NCI-H187 treated with DMSO at 0.1 percent for 48 hours (cell line): ENCODE measurements at regions not wholly inside any gene's neighbourhood (a gene's known extent, or its start where the extent isn't known, plus 50 kb on each side); places are given as distances from the start of the nearest gene placed in this dataset.

Experiments
- DNase-seq: peaks from one replicate; lab custom pipeline; 2025; lab: John Stamatoyannopoulos, UW

- DNase-seq = no peak
These were observed 587.0 kb upstream of the COX7C start for GRCh38 chr5:86030753-86031152.

- DNase-seq = no peak
These were observed 579.2 kb upstream of the COX7C start for GRCh38 chr5:86038566-86038965.

- no peak for DNase-seq
These were observed 578.4 kb upstream of the COX7C start for GRCh38 chr5:86039351-86039750.

- DNase-seq = no peak
These were observed 547.0 kb upstream of the COX7C start for GRCh38 chr5:86070719-86071118.

GRCh38 chr5:86074297-86074696, 543.4 kb upstream of the COX7C start:
- no peak for DNase-seq

GRCh38 chr5:86075139-86075538, 542.6 kb upstream of the COX7C start:
- no peak for DNase-seq

GRCh38 chr5:86095092-86095491, 522.6 kb upstream of the COX7C start:
- no peak for DNase-seq

- no peak for DNase-seq
These were observed 515.8 kb upstream of the COX7C start for GRCh38 chr5:86101966-86102365.

- DNase-seq = no peak
These were observed 508.9 kb upstream of the COX7C start for GRCh38 chr5:86108825-86109224.

GRCh38 chr5:86112249-86112648, 505.5 kb upstream of the COX7C start:
- no peak for DNase-seq

- no peak for DNase-seq
These were observed 502.6 kb upstream of the COX7C start for GRCh38 chr5:86115164-86115563.

- DNase-seq = no peak
These were observed 499.2 kb upstream of the COX7C start for GRCh38 chr5:86118542-86118941.

- DNase-seq = no peak
These were observed 493.4 kb upstream of the COX7C start for GRCh38 chr5:86124333-86124732.

- DNase-seq = no peak
These were observed 491.8 kb upstream of the COX7C start for GRCh38 chr5:86125731-86126601.

- no peak for DNase-seq
These were observed 490.0 kb upstream of the COX7C start for GRCh38 chr5:86127696-86128095.

GRCh38 chr5:86129009-86129408, 488.7 kb upstream of the COX7C start:
- DNase-seq = no peak

GRCh38 chr5:86137297-86137696, 480.4 kb upstream of the COX7C start:
- no peak for DNase-seq

GRCh38 chr5:86143837-86144236, 473.9 kb upstream of the COX7C start:
- DNase-seq = no peak

GRCh38 chr5:86152988-86153560, 464.7 kb upstream of the COX7C start:
- DNase-seq = no peak

- no peak for DNase-seq
These were observed 461.9 kb upstream of the COX7C start for GRCh38 chr5:86155796-86156195.

GRCh38 chr5:86170194-86170593, 447.5 kb upstream of the COX7C start:
- no peak for DNase-seq

GRCh38 chr5:86175224-86175623, 442.5 kb upstream of the COX7C start:
- DNase-seq = no peak

GRCh38 chr5:86199287-86199686, 418.5 kb upstream of the COX7C start:
- no peak for DNase-seq

GRCh38 chr5:86228147-86228546, 389.6 kb upstream of the COX7C start:
- no peak for DNase-seq
